ENCODE measurements at regions not wholly inside any gene's neighbourhood (a gene's known extent, or its start where the extent isn't known, plus 50 kb on each side); places are given as distances from the start of the nearest gene placed in this dataset.

DNA sequence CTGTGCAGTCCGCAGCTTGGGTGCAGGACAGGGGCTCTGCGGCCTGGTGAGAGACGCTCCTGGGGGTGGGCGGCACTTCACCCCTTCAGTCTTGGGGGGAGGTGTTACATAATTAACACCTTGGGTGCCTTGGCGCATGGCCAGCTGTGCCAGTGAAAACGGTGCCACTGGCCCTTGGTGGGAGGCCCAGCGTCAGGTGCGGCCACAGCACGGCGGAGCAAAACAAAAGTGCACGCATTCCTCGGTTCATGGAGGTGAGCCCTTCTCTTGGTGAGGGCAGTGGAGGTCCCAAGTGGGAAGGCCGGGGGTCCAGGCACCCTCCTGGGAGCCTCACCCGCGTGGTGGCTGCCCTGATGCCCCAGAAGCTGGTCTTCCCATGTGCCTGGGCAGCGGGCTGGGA is 89.8 kb downstream of the ENGASE start:
- TF ChIP-seq POLR2AphosphoS5 (IDR thresholded peaks at IDR 0.05; ENCODE audit: low read depth, low read length) (no peak), ZBTB33 (IDR thresholded peaks at IDR 0.05; ENCODE audit: extremely low read depth, insufficient replicate concordance, low read length) (no peak), CTCF (IDR thresholded peaks at IDR 0.05 in 2 of 3, conservative IDR thresholded peaks at IDR 0.05 in 1 of 3; ENCODE audit: borderline replicate concordance in 1 of 3, insufficient read depth in 1 of 3, low read depth in 2 of 3, low read length in 2 of 3) (no peak), CEBPB (IDR thresholded peaks at IDR 0.05; ENCODE audit: low read depth) (no peak), POLR2A (IDR thresholded peaks at IDR 0.05; ENCODE audit: borderline replicate concordance, extremely low read depth, insufficient read depth, insufficient read length) (no peak), YY1 (IDR thresholded peaks at IDR 0.05; ENCODE audit: extremely low read depth, insufficient replicate concordance, low read depth, low read length) (no peak), EZH2 (IDR thresholded peaks at IDR 0.05) (no peak)
